Activated effector memory CD4-positive, alpha-beta T cell treated with anti-CD3 and anti-CD28 coated beads, Interleukin-2, amount 50 U/mL, for 16 hours (primary cell): ENCODE measurements at regions not wholly inside any gene's neighbourhood (a gene's known extent, or its start where the extent isn't known, plus 50 kb on each side); places are given as distances from the start of the nearest gene placed in this dataset.
"Not testable (repeated sequence)": the region's sequence is repeated elsewhere in the genome, so short reads cannot be mapped to it uniquely, and the experiment has no call there.

Experiments
- DNase-seq: peaks from one replicate; pipeline ENCODE4 v3.0.0-alpha.2; 2020

DNA sequence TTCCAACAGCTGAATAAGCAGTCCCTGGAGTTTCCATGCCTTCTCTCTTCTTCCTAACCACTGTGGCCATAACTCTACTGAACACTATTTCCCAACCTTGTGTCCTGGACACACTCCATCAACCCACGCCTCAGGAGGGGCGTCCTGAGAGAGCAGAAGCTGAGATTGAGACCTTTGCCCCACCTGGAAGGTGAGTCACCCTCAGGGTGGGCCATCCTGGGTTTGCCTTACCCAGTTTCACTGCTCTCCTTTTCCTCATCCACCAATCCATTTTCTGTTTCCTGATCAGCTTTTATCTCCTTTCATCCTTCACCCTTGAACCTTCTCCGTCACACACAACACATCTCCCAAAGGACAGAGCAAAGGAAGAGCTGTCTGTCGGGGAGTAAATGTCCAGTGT is 91.4 kb downstream of the TMEM130 start:
- no peak for DNase-seq

DNA sequence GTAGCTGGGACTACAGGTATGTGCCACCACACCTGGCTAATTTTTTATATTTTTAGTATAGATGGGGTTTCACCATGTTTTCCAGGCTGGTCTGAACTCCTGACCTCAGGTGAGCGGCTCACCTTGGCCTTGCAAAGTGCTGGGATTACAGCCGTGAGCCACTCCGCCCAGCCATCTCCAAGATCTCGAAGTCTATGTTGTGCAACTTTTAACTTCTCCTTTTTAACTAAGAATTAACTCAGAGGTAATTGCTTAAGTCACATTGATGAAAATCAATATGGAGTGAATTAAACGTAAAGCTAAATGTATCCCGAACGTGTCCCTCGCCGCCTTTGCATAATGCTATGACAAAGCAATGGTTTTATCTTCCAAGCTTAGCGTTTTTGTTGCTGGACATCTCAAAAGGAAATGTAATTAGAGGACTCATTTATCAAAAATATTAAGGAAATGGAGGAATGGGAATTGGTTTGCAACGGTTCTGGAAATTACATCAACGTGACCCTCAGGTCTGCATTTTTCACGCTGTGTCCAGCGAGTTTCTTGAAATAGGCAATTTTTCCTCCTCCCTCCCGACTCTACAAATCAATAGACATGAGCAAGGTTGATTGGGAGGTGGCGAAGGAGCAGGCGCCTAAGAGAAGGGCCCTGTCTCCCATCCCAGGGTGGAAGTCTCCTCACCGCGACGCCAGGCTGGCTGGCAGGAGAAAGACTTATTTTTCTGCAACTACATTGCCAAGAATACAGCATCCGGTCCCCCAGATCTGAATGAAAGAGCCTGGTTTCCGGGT is 89.8 kb downstream of the TMEM130 start:
- DNase-seq, result no peak

DNA sequence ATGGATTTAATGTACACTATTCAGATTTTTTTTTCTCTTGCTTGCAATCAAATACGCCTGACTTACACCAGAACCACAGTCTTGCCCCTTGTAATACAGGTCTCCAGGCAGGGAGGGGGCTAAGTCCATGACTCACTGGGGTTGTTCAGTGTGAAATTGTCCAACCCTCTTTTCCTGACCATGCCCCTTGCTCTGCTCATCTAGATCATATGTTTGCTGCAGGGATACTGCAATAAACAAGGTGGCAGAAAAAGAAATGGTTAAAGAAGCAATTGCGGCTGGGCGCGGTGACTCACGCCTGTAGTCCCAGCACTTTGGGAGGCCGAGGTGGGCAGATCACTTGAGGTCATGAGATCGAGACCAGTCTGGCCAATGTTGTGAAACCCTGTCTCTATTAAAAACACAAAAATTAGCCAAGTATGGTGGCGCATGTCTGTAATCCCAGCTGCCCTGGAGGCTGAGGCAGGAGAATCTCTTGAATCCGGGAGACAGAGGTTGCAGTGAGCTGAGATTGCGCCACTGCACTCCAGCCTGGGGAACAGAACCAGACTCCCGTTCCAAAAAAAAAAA is 85.5 kb downstream of the TMEM130 start:
- DNase-seq, result no peak

DNA sequence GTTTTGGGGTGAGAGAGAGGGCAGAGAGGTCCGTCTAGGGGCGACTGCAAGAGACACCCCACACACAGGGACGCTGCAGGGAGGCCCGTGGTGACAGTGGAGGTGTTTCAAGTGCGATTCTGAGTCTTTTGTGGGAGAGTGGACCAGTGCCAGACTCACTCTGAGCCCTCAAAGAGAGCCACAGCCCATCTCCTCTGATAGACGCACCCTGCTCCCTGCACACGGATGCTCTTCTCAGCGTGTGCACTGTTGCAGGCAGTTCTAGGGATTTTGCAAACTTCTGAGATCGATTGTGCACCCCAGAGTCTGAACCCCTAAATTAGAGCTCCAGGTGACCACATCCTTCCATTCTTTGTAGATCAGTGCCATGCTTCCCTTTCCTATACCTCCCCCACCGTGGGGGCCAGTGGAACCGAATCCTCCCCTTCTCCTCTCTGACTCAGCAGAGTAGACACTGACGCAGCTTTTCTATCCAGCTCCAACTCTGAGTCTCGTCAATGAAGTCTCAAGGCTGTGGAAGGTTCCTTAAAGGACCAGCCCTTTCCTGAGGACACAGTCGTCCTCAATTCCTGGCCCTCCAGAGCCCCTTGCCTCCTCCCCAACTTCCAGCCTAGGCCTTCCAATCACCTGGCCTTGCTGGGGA is 83.8 kb downstream of the TMEM130 start:
- no peak for DNase-seq

DNA sequence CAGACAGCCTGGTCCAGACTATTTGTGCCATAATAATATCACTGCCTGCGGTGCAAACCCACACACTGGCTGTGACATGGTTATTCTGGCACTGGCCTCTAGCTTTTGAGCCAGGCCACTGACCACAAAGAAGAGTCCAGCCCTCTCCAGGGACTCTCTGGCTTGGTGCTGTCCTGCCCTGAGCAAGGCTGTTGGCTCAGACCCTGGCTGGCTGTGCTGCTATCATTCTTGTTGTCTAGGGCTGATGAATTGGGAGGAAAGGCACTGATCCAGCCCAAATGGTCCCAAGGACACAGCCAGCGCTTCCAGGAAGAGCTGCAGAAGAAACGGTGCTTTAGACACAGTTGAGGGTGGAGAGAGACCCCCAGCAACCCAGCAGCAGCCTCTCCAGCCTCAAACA is 80.8 kb downstream of the TMEM130 start:
- DNase-seq, result no peak

DNA sequence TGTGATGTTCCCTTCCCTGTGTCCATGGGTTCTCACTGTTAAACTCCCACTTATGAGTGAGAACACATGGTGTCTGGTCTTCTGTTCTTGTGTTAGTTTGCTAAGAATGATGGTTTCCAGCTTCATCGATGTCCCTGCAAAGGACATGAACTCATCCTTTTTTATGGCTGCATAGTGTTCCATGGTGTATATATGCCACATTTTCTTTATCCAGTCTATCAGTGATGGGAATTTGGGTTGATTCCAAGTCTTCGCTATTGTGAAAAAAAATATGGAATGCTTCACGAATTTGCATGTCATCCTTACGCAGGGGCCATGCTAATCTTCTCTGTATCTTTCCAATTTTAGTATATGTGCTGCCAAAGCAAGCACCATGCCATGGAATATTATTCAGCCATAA is 75.4 kb downstream of the TMEM130 start:
- DNase-seq, result not testable (repeated sequence)

DNA sequence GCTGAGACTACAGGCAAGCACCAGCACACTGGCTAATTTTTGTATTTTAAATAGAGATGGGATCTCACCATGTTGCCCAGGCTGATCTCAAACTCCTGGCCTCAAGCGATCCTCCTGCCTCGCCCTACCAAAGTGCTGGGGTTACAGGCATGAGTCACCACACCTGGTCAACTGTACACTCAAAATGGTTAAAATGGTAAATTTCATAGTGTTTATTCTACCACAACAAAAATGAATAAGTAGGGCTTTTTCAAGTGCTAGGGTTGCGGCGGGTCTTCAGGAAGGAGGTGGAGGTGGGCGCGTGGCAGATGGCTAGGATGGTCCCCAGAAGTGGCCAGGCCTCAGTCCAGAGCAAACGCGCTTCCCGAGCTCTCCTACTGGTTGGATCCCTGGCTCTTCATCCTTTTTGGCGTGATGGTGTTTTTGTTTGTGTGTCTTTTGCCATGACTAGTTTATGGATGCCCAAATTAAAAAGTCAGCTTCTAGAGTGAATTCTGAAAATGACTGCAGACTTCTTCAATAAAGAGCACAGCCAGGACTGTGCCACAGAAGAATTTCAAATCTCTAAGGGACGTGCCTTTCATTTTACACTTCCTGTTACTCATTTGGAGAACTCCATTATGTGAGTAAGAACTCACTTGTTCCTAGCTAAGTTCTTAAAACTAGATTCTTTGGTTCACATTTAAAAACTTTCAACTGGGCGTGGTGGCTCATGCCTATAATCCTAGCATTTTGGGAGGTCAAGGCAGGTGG is 73.9 kb downstream of the TMEM130 start:
- no peak for DNase-seq
